GM18520 (cell line): ENCODE measurements at regions not wholly inside any gene's neighbourhood (a gene's known extent, or its start where the extent isn't known, plus 50 kb on each side); places are given as distances from the start of the nearest gene placed in this dataset.

ENCODE experiments used
- ATAC-seq: cut with Tn5 transposase; IDR thresholded peaks from one replicate; pipeline ENCODE4 v1.9.1; 2021; ENCODE audit not compliant: unreplicated experiment

GRCh38 chr5:51273021-51273420, 110.2 kb upstream of the ISL1 start:
- ATAC-seq = no peak

- no peak for ATAC-seq
These were observed 109.4 kb upstream of the ISL1 start for GRCh38 chr5:51273871-51274270.

GRCh38 chr5:51275428-51275827, 107.8 kb upstream of the ISL1 start:
- ATAC-seq = no peak

GRCh38 chr5:51276250-51276649, 107.0 kb upstream of the ISL1 start:
- ATAC-seq = no peak

- ATAC-seq = no peak
These were observed 104.7 kb upstream of the ISL1 start for GRCh38 chr5:51278539-51278938.

- ATAC-seq = no peak
These were observed 103.1 kb upstream of the ISL1 start for GRCh38 chr5:51279983-51280706.

- no peak for ATAC-seq
These were observed 97.2 kb upstream of the ISL1 start for GRCh38 chr5:51286046-51286445.

GRCh38 chr5:51302343-51302742, 80.9 kb upstream of the ISL1 start:
- no peak for ATAC-seq

- ATAC-seq = no peak
These were observed 56.4 kb upstream of the ISL1 start for GRCh38 chr5:51326844-51327243.
